ENCODE measurements at regions not wholly inside any gene's neighbourhood (a gene's known extent, or its start where the extent isn't known, plus 50 kb on each side); places are given as distances from the start of the nearest gene placed in this dataset.

- no peaks in the 10 kb centered on the region for H3K36me3 ChIP-seq (ENCODE audit: insufficient read depth)
- no peak overlapping the region for H2AFZ ChIP-seq (ENCODE audit: low read depth)
- no peak overlapping the region for H3K27ac ChIP-seq
- no peak overlapping the region for H3K4me2 ChIP-seq
- no peaks in the 10 kb centered on the region for H3K27me3 ChIP-seq (ENCODE audit: insufficient read depth, low read depth)
- no peaks in the 10 kb centered on the region for H3K4me1 ChIP-seq (ENCODE audit: low read depth, poor library complexity, severe bottlenecking)
- H4K20me1 ChIP-seq (ENCODE audit: insufficient read depth), result no peaks in the 10 kb centered on the region
- no peak overlapping the region for H3K9ac ChIP-seq
- no peak overlapping the region for H3K4me3 ChIP-seq (IDR thresholded peaks at IDR 0.05; ENCODE audit: insufficient read depth, low read depth, low read length)
- no peak for TF ChIP-seq CTCF (conservative IDR thresholded peaks at IDR 0.05; ENCODE audit: low read depth, low read length)
- no peaks in the 10 kb centered on the region for H3K79me2 ChIP-seq (ENCODE audit: insufficient read depth, low read depth)
Observed at GRCh38 chr3:72555714-72556113, 292.5 kb downstream of the SHQ1 start.

GRCh38 chr3:72554689-72555088 lies 293.6 kb downstream of the SHQ1 start:
- H3K4me3 ChIP-seq (IDR thresholded peaks at IDR 0.05; ENCODE audit: insufficient read depth, low read depth, low read length), result no peak overlapping the region
- TF ChIP-seq CTCF (conservative IDR thresholded peaks at IDR 0.05; ENCODE audit: low read depth, low read length), result no peak
- no peak overlapping the region for H3K9ac ChIP-seq

GRCh38 chr3:72553298-72553697 lies 294.9 kb downstream of the SHQ1 start:
- Histone ChIP-seq H3K27ac (no peak overlapping the region), H3K79me2 (ENCODE audit: insufficient read depth, low read depth) (no peaks in the 10 kb centered on the region), H3K4me1 (ENCODE audit: low read depth, poor library complexity, severe bottlenecking) (no peaks in the 10 kb centered on the region), H4K20me1 (ENCODE audit: insufficient read depth) (no peaks in the 10 kb centered on the region), H3K36me3 (ENCODE audit: insufficient read depth) (no peaks in the 10 kb centered on the region), H3K4me2 (no peak overlapping the region), H3K4me3 (IDR thresholded peaks at IDR 0.05; ENCODE audit: insufficient read depth, low read depth, low read length) (no peak overlapping the region), H3K27me3 (ENCODE audit: insufficient read depth, low read depth) (no peaks in the 10 kb centered on the region), H2AFZ (ENCODE audit: low read depth) (no peak overlapping the region), H3K9ac (no peak overlapping the region)
- TF ChIP-seq CTCF (conservative IDR thresholded peaks at IDR 0.05; ENCODE audit: low read depth, low read length), result no peak

More at GRCh38 chr3:72554689-72555088, 293.6 kb downstream of the SHQ1 start:
- H3K79me2 ChIP-seq (ENCODE audit: insufficient read depth, low read depth), result no peaks in the 10 kb centered on the region
- no peak overlapping the region for H3K27ac ChIP-seq
- H2AFZ ChIP-seq (ENCODE audit: low read depth), result no peak overlapping the region
- H4K20me1 ChIP-seq (ENCODE audit: insufficient read depth), result no peaks in the 10 kb centered on the region
- no peaks in the 10 kb centered on the region for H3K27me3 ChIP-seq (ENCODE audit: insufficient read depth, low read depth)
- no peaks in the 10 kb centered on the region for H3K36me3 ChIP-seq (ENCODE audit: insufficient read depth)
- no peaks in the 10 kb centered on the region for H3K4me1 ChIP-seq (ENCODE audit: low read depth, poor library complexity, severe bottlenecking)
- no peak overlapping the region for H3K4me2 ChIP-seq

- H3K79me2 ChIP-seq (ENCODE audit: insufficient read depth, low read depth), result no peaks in the 10 kb centered on the region
- H3K4me1 ChIP-seq (ENCODE audit: low read depth, poor library complexity, severe bottlenecking), result no peaks in the 10 kb centered on the region
- H2AFZ ChIP-seq (ENCODE audit: low read depth), result no peak overlapping the region
- no peak overlapping the region for H3K27ac ChIP-seq
- H3K36me3 ChIP-seq (ENCODE audit: insufficient read depth), result no peaks in the 10 kb centered on the region
- H3K27me3 ChIP-seq (ENCODE audit: insufficient read depth, low read depth), result no peaks in the 10 kb centered on the region
- TF ChIP-seq CTCF (conservative IDR thresholded peaks at IDR 0.05; ENCODE audit: low read depth, low read length), result no peak
- H3K9ac ChIP-seq, result no peak overlapping the region
- H3K4me3 ChIP-seq (IDR thresholded peaks at IDR 0.05; ENCODE audit: insufficient read depth, low read depth, low read length), result no peak overlapping the region
- no peak overlapping the region for H3K4me2 ChIP-seq
- no peaks in the 10 kb centered on the region for H4K20me1 ChIP-seq (ENCODE audit: insufficient read depth)
Observed at GRCh38 chr3:72550582-72551262, 297.5 kb downstream of the SHQ1 start.
